ENCODE measurements at regions not wholly inside any gene's neighbourhood (a gene's known extent, or its start where the extent isn't known, plus 50 kb on each side); places are given as distances from the start of the nearest gene placed in this dataset.

DNA sequence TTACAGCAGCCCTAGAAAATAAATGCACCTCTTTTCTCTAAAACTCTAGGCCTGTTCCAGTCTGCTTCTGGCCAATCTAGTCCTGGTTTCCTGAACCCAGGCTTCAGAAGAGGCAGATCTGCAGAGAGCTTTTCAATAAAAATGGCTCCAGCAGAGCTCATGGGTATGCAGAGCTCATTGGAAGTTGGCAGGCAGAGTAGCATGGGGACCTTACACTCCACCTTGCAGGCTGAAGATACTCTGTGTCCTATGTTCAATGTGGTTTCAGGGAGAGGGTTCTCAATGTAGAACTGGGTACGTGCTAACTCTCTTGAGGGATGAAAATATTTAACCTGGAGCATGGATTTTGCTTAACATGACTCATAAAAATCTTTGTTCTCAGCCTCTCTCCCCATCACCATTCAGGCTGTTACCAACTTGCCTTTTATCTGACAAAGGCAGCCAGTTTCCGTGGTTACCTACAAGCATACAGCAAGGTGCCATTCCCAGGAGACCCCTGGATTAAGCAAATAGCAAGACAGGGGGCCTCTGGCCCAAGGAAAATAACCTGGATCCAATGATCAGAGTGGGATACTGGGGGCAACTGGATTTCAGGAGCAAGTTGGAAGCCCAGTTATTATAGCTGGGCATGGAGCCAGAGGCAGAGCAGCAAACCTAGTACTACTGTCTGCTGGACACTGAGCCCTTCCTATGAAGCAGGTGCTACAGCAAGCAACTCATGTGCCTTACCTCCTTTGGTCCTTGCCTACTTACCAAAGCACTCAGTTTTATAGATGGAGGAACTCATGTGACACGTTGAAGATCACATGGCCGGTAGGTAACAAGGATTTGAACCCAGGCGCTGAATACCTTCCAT, 98.2 kb upstream of the DHX40 start:
- TF ChIP-seq, protein P1, sequence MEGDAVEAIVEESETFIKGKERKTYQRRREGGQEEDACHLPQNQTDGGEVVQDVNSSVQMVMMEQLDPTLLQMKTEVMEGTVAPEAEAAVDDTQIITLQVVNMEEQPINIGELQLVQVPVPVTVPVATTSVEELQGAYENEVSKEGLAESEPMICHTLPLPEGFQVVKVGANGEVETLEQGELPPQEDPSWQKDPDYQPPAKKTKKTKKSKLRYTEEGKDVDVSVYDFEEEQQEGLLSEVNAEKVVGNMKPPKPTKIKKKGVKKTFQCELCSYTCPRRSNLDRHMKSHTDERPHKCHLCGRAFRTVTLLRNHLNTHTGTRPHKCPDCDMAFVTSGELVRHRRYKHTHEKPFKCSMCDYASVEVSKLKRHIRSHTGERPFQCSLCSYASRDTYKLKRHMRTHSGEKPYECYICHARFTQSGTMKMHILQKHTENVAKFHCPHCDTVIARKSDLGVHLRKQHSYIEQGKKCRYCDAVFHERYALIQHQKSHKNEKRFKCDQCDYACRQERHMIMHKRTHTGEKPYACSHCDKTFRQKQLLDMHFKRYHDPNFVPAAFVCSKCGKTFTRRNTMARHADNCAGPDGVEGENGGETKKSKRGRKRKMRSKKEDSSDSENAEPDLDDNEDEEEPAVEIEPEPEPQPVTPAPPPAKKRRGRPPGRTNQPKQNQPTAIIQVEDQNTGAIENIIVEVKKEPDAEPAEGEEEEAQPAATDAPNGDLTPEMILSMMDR (IDR thresholded peaks at IDR 0.05; ENCODE audit: insufficient read depth, low read length) = no peak
- TF ChIP-seq SPI1 (IDR thresholded peaks at IDR 0.05; ENCODE audit: borderline replicate concordance, low read depth) (no peak), POLR2AphosphoS5 (IDR thresholded peaks at IDR 0.05; ENCODE audit: low read depth) (no peak), GABPA (IDR thresholded peaks at IDR 0.05; ENCODE audit: low read depth) (no peak)
